Stimulated activated CD4-positive, alpha-beta T cell treated with anti-CD3 and anti-CD28 coated beads, Interleukin-2, amount 100 ng/mL, for 4 hours (primary cell): ENCODE measurements at regions not wholly inside any gene's neighbourhood (a gene's known extent, or its start where the extent isn't known, plus 50 kb on each side); places are given as distances from the start of the nearest gene placed in this dataset.

Experiments
- DNase-seq: peaks from one replicate; pipeline ENCODE4 v3.0.0-alpha.2; 2020; ENCODE audit warnings: low read depth

DNA sequence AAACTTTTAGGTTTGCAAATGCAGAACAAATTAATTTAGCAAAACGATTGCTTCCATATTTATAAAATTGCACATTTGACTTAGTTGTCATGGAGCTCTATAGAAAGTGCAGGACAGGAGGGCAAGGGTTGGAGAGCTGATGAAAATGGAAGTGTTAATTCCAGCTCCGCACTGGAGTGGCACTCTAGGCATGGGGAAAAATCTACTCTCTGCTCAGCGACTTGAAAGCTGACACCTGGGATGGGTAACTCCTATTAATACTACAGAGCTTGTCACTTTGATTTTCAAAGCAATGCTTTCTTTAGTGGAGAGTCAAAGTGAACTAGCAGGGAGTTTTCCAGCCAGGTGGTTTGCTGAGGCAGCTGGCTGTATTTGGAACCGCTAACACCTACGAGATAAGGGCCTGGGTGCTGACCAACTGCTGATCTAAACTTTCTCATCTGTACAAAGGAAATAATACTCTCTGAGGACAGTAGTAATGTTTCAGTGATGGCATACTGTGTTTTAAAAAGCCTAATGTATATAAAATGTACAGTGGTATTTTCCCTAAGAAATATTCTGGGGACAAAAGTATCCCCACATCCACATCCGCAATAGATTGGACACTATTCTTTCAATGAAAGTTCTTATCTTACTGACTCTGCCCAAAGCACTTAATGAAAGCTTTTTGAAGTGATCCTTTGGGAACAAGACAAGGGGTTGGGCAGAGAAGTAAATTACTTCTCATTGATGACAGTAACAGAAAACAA, 444.3 kb downstream of the GPAM start:
- DNase-seq = no peak

DNA sequence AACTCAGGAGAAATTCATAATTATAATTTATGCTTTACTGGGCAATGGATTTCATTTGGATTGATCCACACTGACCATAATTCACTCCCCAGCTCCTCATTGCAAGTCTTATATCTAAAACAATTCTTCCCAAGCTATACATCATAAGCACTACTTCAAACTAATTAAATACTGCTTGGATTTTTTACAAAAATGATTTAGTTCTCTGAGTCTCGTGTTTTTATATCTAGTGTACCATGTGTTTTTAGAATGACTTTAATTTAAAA, 443.8 kb downstream of the GPAM start:
- DNase-seq = no peak

- DNase-seq = no peak
These were observed 437.6 kb downstream of the GPAM start for GRCh38 chr10:111745982-111746381.

GRCh38 chr10:111747751-111748150, 435.8 kb downstream of the GPAM start:
- DNase-seq = no peak

- no peak for DNase-seq
These were observed 435.4 kb downstream of the GPAM start for GRCh38 chr10:111748184-111748583.

- no peak for DNase-seq
These were observed 433.3 kb downstream of the GPAM start for GRCh38 chr10:111750165-111750849.

- DNase-seq = no peak
These were observed 427.1 kb downstream of the GPAM start for GRCh38 chr10:111756217-111757061.

GRCh38 chr10:111758593-111758992, 425.0 kb downstream of the GPAM start:
- DNase-seq = no peak

GRCh38 chr10:111762114-111762513, 421.5 kb downstream of the GPAM start:
- no peak for DNase-seq

GRCh38 chr10:111765216-111765615, 418.3 kb downstream of the GPAM start:
- no peak for DNase-seq

GRCh38 chr10:111766464-111766863, 417.1 kb downstream of the GPAM start:
- DNase-seq = no peak

DNA sequence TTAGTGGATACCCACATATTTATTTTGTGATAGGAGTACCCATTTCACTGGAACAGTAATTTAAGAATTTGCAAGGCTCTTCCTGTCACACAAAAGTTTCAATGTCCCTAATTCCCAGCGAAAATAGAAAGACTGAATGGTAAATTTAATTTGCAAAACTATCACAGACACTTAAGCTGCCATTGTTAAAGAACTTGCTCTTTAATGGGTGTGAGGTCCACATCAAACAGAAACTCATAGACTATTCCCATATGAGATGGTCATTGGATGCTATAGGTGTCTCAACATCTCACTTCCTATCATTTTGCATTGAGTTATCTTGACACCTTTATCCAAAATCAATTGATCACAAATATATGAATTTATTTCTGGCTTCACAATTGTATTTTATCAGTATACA, 415.9 kb downstream of the GPAM start:
- DNase-seq = no peak

DNA sequence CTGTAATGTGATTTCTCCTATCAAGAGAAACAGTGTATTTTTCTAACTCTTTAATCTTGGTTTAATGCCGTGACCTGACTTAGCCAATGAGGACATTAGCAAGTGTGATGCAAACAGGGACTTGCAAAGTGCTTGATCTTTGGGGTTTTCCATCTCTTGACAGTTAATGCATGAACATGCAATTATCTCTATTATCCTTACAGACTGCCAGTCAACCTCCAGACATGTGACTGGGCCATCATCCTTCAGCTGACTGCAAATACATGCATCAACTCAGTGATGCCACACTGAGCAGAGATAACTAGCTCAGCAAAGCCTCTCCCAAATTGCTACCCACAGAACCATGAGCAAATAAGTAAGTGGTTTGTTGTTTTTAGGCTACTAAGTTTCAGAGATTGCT, 409.6 kb downstream of the GPAM start:
- DNase-seq = no peak

- DNase-seq = no peak
These were observed 409.1 kb downstream of the GPAM start for GRCh38 chr10:111774486-111774885.

DNA sequence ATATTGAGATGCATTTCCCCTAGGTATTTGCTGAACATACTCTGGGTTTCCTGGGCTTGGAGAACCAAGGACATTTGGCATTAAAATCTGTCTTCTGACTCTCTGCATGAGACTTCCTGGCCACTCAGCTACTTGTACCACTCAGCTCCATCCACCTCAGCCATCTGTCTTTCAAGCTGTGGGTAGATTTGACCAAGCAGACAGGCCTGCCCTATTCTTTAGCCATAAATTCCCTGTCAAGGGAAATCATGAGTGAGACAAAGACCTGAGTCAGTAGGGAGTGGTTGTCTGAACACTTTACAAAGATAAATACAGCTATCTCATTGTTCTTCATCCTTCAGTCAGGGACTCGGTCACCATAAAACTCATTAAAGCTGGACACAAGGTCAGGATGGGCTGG, 399.1 kb downstream of the GPAM start:
- DNase-seq = no peak

DNA sequence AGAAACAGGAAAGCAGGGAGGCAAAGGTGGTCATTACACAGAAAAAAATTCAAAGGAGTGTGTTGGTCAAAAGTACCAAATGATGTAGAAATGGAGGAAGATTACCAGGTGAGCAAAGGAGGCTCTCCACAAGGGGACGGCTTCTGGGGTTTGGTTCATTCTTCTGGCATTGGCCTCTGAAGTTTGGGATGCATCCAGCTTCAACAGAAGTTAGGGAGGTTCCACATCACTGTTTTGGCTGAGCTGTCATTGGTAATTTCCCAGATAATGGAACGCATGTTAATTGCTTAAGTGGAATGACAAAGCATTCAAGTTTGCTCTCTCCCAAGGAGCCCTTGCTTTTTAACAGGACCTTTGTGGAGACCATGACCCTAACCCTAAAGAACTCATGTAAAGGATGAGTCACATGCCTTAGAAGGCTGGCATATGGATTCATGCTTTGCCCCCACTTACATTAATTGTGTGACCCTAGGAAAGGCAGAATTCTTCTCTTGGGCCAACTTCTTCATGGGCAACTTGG, 398.6 kb downstream of the GPAM start:
- DNase-seq = no peak

DNA sequence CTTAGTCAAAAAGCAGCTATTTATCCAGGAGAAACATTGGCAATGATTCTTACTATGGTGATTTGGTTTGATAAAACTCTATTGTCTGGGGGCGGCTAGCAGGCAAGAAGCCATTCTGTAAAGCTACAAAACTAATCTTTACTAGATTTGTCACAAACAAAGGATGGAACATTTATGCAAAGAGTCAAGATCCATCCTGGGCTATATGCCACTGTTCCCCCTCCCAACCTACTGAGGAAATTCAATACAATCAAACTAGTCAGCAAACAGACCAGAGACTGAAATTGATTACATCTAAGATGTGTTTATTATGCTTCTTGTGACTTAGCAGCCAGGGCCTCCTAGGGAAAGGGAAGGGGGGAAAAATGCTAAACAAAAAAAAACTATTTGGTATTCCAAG, 397.6 kb downstream of the GPAM start:
- no peak for DNase-seq

GRCh38 chr10:111789821-111790220, 393.7 kb downstream of the GPAM start:
- DNase-seq = no peak

- DNase-seq = no peak
These were observed 381.7 kb downstream of the GPAM start for GRCh38 chr10:111801841-111802240.

- DNase-seq = no peak
These were observed 378.8 kb downstream of the GPAM start for GRCh38 chr10:111804781-111805180.

DNA sequence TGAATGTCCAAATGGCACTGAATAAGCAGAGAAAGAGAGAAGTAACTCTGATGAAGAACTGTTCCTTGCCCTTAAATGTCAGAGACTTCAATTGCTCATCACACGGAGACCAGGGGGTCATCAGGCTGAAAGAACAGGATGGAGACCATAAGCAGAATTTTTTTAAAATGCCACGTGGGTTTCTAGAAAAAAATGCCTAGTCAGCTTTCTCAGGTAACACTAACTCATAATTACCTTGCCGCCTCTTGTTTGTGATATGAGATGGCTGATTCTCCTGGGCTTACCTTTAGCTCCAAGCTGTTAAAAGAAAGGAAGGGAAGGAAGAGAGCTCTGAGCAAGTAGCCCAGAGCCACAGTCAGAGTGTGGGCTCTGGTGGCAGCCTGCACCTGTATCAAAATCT, 372.0 kb downstream of the GPAM start:
- DNase-seq = no peak

- DNase-seq = no peak
These were observed 363.1 kb downstream of the GPAM start for GRCh38 chr10:111820471-111820870.

DNA sequence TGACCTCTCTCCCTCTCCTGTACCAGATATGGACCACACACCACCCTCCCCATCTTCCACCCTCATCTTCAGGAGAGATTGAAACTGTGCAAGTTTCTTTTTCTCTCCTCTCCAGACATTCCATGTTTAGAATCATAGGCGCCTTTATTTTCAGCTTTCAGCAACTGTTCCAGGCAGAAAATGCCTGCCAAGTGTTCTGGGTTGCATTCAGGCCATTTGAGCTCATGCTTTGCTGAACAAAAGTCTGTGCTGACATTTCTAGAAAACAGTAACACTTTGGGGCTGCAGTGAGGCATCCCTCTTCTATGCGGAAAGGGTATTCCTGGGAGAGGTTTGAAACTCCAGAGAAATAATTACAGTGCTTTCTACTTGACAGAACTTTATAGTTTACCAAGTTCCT, 361.7 kb downstream of the GPAM start:
- no peak for DNase-seq
